Caco-2 (cell line): ENCODE measurements at regions not wholly inside any gene's neighbourhood (a gene's known extent, or its start where the extent isn't known, plus 50 kb on each side); places are given as distances from the start of the nearest gene placed in this dataset.

Experiments
- BruUV-seq: library from RNA; stranded (reverse); fragments of 400-500 nt; replicated peaks from 2 replicates; lab custom pipeline; 2021; lab: Mats Ljungman, UMichigan
- CTCF ChIA-PET: fragments of 300-600 bp; sonication (Branson Sonifier 250); formaldehyde crosslinking; loops from one replicate; lab custom pipeline; 2022; ENCODE audit warnings: antibody characterized with exemption; lab: Charles Lee
- POLR2A ChIA-PET: fragments of 300-600 bp; sonication (Branson Sonifier 250); formaldehyde crosslinking; loops from one replicate; lab custom pipeline; 2022; ENCODE audit warnings: antibody characterized with exemption; lab: Charles Lee
- DNase-seq, 2 experiments: peaks; one replicate each; pipeline versions ENCODE4 v3.0.0 to v3.0.0-alpha.2; 2020 to 2022
- H3K27me3 ChIP-seq: replicated peaks from 2 replicates; pipeline ENCODE4 v1.6.0; 2011; ENCODE audit warnings: low read length; ENCODE audit not compliant: control insufficient read depth, insufficient read depth
- H3K36me3 ChIP-seq: 2 replicates; pipeline ENCODE4 v1.5.1; 2011; ENCODE audit warnings: low read length; ENCODE audit not compliant: control insufficient read depth, insufficient read depth
- H3K4me1 ChIP-seq: fragments of 250-450 bp; sonication (Bioruptor Pico); 2 replicates; pipeline ENCODE4 v1.5.1; 2020; ENCODE audit warnings: mild to moderate bottlenecking
- H3K4me3 ChIP-seq: 2 replicates; pipeline ENCODE4 v1.5.1; 2011; ENCODE audit warnings: low read depth, mild to moderate bottlenecking, control low read depth, low read length
- H3K9me3 ChIP-seq: fragments of 250-450 bp; sonication (Bioruptor Pico); 2 replicates; pipeline ENCODE4 v1.5.1; 2020; ENCODE audit warnings: mild to moderate bottlenecking, moderate library complexity
- H3K27ac Mint-ChIP-seq: one replicate; pipeline ENCODE4 v1.8.0; 2022; ENCODE audit warnings: mixed read lengths; ENCODE audit not compliant: unreplicated experiment
- H3K27me3 Mint-ChIP-seq: one replicate; pipeline ENCODE4 v1.8.0; 2022; ENCODE audit warnings: mixed read lengths; ENCODE audit not compliant: insufficient read depth, unreplicated experiment
- H3K36me3 Mint-ChIP-seq: one replicate; pipeline ENCODE4 v1.8.0; 2022; ENCODE audit warnings: mild to moderate bottlenecking, mixed read lengths; ENCODE audit not compliant: insufficient read depth, unreplicated experiment
- H3K4me1 Mint-ChIP-seq: one replicate; pipeline ENCODE4 v1.8.0; 2022; ENCODE audit warnings: low read depth, mixed read lengths; ENCODE audit not compliant: unreplicated experiment
- H3K4me3 Mint-ChIP-seq: one replicate; pipeline ENCODE4 v1.8.0; 2022; ENCODE audit warnings: mild to moderate bottlenecking, moderate library complexity, mixed read lengths; ENCODE audit not compliant: unreplicated experiment
- H3K9me3 Mint-ChIP-seq: one replicate; pipeline ENCODE4 v1.8.0; 2022; ENCODE audit warnings: mixed read lengths; ENCODE audit not compliant: unreplicated experiment
- CTCF ChIP-seq, 2 experiments: fragments of 200-600 bp in 1 of 2; IDR thresholded peaks; 1 replicate in 1 of 2; 2 replicates in 1 of 2; pipeline versions ENCODE4 v1.5.1 to v1.8.0; 2011 to 2022; ENCODE audit warnings: antibody characterized with exemption in 1 of 2, control low read depth in 1 of 2, inconsistent platforms in 1 of 2, low read depth in 1 of 2, low read length in 1 of 2, mild to moderate bottlenecking in 1 of 2, moderate library complexity in 1 of 2; ENCODE audit not compliant: insufficient read depth in 1 of 2, severe bottlenecking in 1 of 2, unreplicated experiment in 1 of 2
- intact Hi-C: fragments of 100-400 bp; cut with micrococcal nuclease; formaldehyde crosslinking; loops from one replicate; pipeline ENCODE4 v1.10.0; 2022; ENCODE audit not compliant: unreplicated experiment

DNA sequence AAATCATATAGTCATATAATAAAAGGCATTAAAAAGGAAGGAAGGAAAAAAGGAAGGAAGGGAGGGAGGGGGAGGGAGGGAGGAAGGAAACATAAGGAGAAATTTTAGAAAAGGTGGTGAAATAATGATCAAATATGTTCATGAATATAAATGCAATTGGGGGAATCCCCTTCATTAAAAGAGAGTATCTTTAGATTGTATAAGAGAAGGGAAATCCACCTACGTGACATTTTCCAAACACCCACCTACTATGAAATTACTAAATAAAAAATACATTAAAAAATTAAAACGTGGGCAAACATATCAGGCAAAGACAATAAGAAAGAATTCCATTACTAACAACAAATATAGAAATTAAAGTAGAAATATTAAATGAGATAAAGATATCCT, 203.4 kb upstream of the PARD3B start:
- TF ChIP-seq CTCF (IDR thresholded peaks at IDR 0.05; ENCODE audit: insufficient read depth in 1 of 2, low read depth in 1 of 2, low read length in 1 of 2, severe bottlenecking in 1 of 2, unreplicated experiment in 1 of 2), result no peak
- Histone ChIP-seq H3K4me1 (peaks cover 45% of the 10 kb centered on the region), H3K9me3 (peaks cover 10% of the 10 kb centered on the region), H3K36me3 (no peaks in the 10 kb centered on the region; the same call in 1 of the 2 replicates), H3K4me3 (no peak overlapping the region), H3K27me3 (no peaks in the 10 kb centered on the region)
- ChIA-PET CTCF (no interaction called here), POLR2A (no interaction called here)
- Mint-ChIP-seq H3K27ac (no peak overlapping the region), H3K36me3 (peaks cover 9% of the 10 kb centered on the region), H3K9me3 (peaks cover 38% of the 10 kb centered on the region), H3K4me3 (no peak overlapping the region), H3K27me3 (no peaks in the 10 kb centered on the region), H3K4me1 (peaks cover 56% of the 10 kb centered on the region)
- no peak for DNase-seq
- no TSS peak for BruUV-seq
- intact Hi-C loops, result loop anchor here (5.0 kb wide), 1 partner anchor 560 kb away; no protein-coding TSS in a partner anchor

DNA sequence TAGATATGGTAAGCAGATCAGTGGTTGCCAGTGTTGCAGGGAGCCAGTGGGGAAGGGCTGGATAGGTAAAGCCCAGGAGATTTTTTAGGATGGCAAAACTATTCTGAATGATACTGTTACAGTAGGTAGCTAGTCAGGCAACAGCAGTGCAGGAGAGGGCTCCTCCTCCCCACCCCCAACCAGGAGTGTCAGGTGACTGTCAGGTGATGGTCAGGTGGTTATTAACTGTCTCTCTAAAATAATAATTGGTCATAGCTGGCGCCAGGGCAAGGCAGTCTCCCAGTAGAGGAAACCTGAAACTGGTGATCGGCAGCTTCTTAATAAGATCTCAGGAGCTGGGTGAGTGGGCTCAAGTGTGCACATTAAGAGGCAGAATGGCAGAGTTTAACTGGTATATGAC, 201.6 kb upstream of the PARD3B start:
- no peaks in the 10 kb centered on the region for H3K36me3 ChIP-seq
- intact Hi-C loops, result loop anchor here (5.0 kb wide), 1 partner anchor 559 kb away; no protein-coding TSS in a partner anchor
- Mint-ChIP-seq H3K4me3 (no peak overlapping the region), H3K27me3 (no peaks in the 10 kb centered on the region), H3K36me3 (peaks cover 9% of the 10 kb centered on the region), H3K4me1 (peaks cover 50% of the 10 kb centered on the region), H3K27ac (no peak overlapping the region), H3K9me3 (peaks cover 39% of the 10 kb centered on the region)
- BruUV-seq, result no TSS peak
- H3K9me3 ChIP-seq, result peaks cover 10% of the 10 kb centered on the region
- H3K4me3 ChIP-seq, result no peak overlapping the region
- H3K27me3 ChIP-seq, result no peaks in the 10 kb centered on the region
- POLR2A ChIA-PET, result no interaction called here
- DNase-seq, result no peak
- CTCF ChIA-PET, result no interaction called here
- peaks cover 35% of the 10 kb centered on the region for H3K4me1 ChIP-seq
- TF ChIP-seq CTCF (IDR thresholded peaks at IDR 0.05; ENCODE audit: insufficient read depth in 1 of 2, low read depth in 1 of 2, low read length in 1 of 2, severe bottlenecking in 1 of 2, unreplicated experiment in 1 of 2), result no peak

DNA sequence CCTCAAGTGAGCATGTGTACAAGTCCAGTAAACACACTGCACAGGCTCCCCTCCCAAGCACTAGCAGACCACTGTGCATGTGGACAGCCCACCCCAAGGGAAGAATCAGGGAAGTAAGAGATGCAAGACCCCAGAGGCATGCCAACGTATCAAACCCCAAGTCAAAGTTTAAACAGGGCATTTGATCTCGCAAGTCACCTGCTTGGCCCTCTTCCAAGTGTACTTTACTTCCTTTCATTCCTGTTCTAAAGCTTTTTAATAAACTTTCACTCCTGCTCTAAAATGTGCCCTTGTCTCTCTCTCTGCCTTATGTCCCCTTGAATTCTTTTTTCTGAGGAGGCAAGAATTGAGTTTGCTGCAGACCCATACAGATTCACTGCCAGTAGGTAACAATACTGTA, 201.2 kb upstream of the PARD3B start:
- Histone ChIP-seq H3K27me3 (no peaks in the 10 kb centered on the region), H3K4me1 (peaks cover 30% of the 10 kb centered on the region), H3K4me3 (no peak overlapping the region), H3K36me3 (no peaks in the 10 kb centered on the region), H3K9me3 (peaks cover 10% of the 10 kb centered on the region)
- Mint-ChIP-seq H3K4me1 (peaks cover 45% of the 10 kb centered on the region), H3K27ac (no peak overlapping the region), H3K4me3 (no peak overlapping the region), H3K36me3 (peaks cover 9% of the 10 kb centered on the region), H3K27me3 (no peaks in the 10 kb centered on the region), H3K9me3 (peaks cover 39% of the 10 kb centered on the region)
- no peak for DNase-seq
- ChIA-PET POLR2A (no interaction called here), CTCF (no interaction called here)
- intact Hi-C loops, result loop anchor here (5.0 kb wide), 1 partner anchor 558 kb away; no protein-coding TSS in a partner anchor
- no TSS peak for BruUV-seq
- TF ChIP-seq CTCF (IDR thresholded peaks at IDR 0.05; ENCODE audit: insufficient read depth in 1 of 2, low read depth in 1 of 2, low read length in 1 of 2, severe bottlenecking in 1 of 2, unreplicated experiment in 1 of 2), result no peak
